ENCODE measurements at regions not wholly inside any gene's neighbourhood (a gene's known extent, or its start where the extent isn't known, plus 50 kb on each side); places are given as distances from the start of the nearest gene placed in this dataset.

- TF ChIP-seq POU2F2 (IDR thresholded peaks at IDR 0.05; ENCODE audit: low read depth, low read length) (no peak), TAF1 (IDR thresholded peaks at IDR 0.05; ENCODE audit: low read depth, low read length) (no peak), PAX5 (IDR thresholded peaks at IDR 0.05; ENCODE audit: insufficient read depth, low read length, severe bottlenecking) (no peak), POLR2AphosphoS5 (IDR thresholded peaks at IDR 0.05; ENCODE audit: low read depth, low read length) (no peak), SPI1 (IDR thresholded peaks at IDR 0.05; ENCODE audit: low read depth, low read length) (no peak)
- FAIRE-seq (no peak), DNase-seq (ENCODE audit: insufficient read length, low spot score) (no peak)
Measured at GRCh38 chr20:40768105-40768504, 79.1 kb upstream of the MAFB start.

- no peak for TF ChIP-seq TAF1 (IDR thresholded peaks at IDR 0.05; ENCODE audit: low read depth, low read length)
- TF ChIP-seq POLR2AphosphoS5 (IDR thresholded peaks at IDR 0.05; ENCODE audit: low read depth, low read length) = no peak
- no peak for TF ChIP-seq SPI1 (IDR thresholded peaks at IDR 0.05; ENCODE audit: low read depth, low read length)
- no peak for TF ChIP-seq PAX5 (IDR thresholded peaks at IDR 0.05; ENCODE audit: insufficient read depth, low read length, severe bottlenecking)
- no peak for TF ChIP-seq POU2F2 (IDR thresholded peaks at IDR 0.05; ENCODE audit: low read depth, low read length)
- no peak for TF ChIP-seq POLR2A (IDR thresholded peaks at IDR 0.05; ENCODE audit: low read depth, low read length)
- FAIRE-seq = no peak
- DNase-seq (ENCODE audit: insufficient read length, low spot score) = no peak
Measured at GRCh38 chr20:40769677-40770285, 80.7 kb upstream of the MAFB start.

- no peak for TF ChIP-seq PAX5 (IDR thresholded peaks at IDR 0.05; ENCODE audit: insufficient read depth, low read length, severe bottlenecking)
- TF ChIP-seq SPI1 (IDR thresholded peaks at IDR 0.05; ENCODE audit: low read depth, low read length) = no peak
- no peak for TF ChIP-seq POLR2A (IDR thresholded peaks at IDR 0.05; ENCODE audit: low read depth, low read length)
- no peak for TF ChIP-seq TAF1 (IDR thresholded peaks at IDR 0.05; ENCODE audit: low read depth, low read length)
- no peak for TF ChIP-seq POLR2AphosphoS5 (IDR thresholded peaks at IDR 0.05; ENCODE audit: low read depth, low read length)
- no peak for TF ChIP-seq POU2F2 (IDR thresholded peaks at IDR 0.05; ENCODE audit: low read depth, low read length)
- FAIRE-seq = no peak
- DNase-seq (ENCODE audit: insufficient read length, low spot score) = no peak
Measured at GRCh38 chr20:40770564-40771307, 81.7 kb upstream of the MAFB start.

- no peak for DNase-seq (ENCODE audit: insufficient read length, low spot score)
- no peak for TF ChIP-seq POU2F2 (IDR thresholded peaks at IDR 0.05; ENCODE audit: low read depth, low read length)
- no peak for TF ChIP-seq POLR2AphosphoS5 (IDR thresholded peaks at IDR 0.05; ENCODE audit: low read depth, low read length)
- no peak for TF ChIP-seq PAX5 (IDR thresholded peaks at IDR 0.05; ENCODE audit: insufficient read depth, low read length, severe bottlenecking)
- no peak for TF ChIP-seq TAF1 (IDR thresholded peaks at IDR 0.05; ENCODE audit: low read depth, low read length)
- TF ChIP-seq SPI1 (IDR thresholded peaks at IDR 0.05; ENCODE audit: low read depth, low read length) = no peak
- no peak for TF ChIP-seq POLR2A (IDR thresholded peaks at IDR 0.05; ENCODE audit: low read depth, low read length)
- FAIRE-seq = no peak
Measured at GRCh38 chr20:40771308-40771610, 82.2 kb upstream of the MAFB start.

GRCh38 chr20:40771848-40772511 lies 82.9 kb upstream of the MAFB start:
- FAIRE-seq (no peak), DNase-seq (ENCODE audit: insufficient read length, low spot score) (no peak)
- TF ChIP-seq PAX5 (IDR thresholded peaks at IDR 0.05; ENCODE audit: insufficient read depth, low read length, severe bottlenecking) (no peak), TAF1 (IDR thresholded peaks at IDR 0.05; ENCODE audit: low read depth, low read length) (no peak), SPI1 (IDR thresholded peaks at IDR 0.05; ENCODE audit: low read depth, low read length) (no peak), POLR2A (IDR thresholded peaks at IDR 0.05; ENCODE audit: low read depth, low read length) (no peak), POLR2AphosphoS5 (IDR thresholded peaks at IDR 0.05; ENCODE audit: low read depth, low read length) (no peak), POU2F2 (IDR thresholded peaks at IDR 0.05; ENCODE audit: low read depth, low read length) (no peak)

- DNase-seq (ENCODE audit: insufficient read length, low spot score) = no peak
- no peak for TF ChIP-seq POLR2AphosphoS5 (IDR thresholded peaks at IDR 0.05; ENCODE audit: low read depth, low read length)
- no peak for TF ChIP-seq TAF1 (IDR thresholded peaks at IDR 0.05; ENCODE audit: low read depth, low read length)
- TF ChIP-seq POLR2A (IDR thresholded peaks at IDR 0.05; ENCODE audit: low read depth, low read length) = no peak
- TF ChIP-seq PAX5 (IDR thresholded peaks at IDR 0.05; ENCODE audit: insufficient read depth, low read length, severe bottlenecking) = no peak
- TF ChIP-seq SPI1 (IDR thresholded peaks at IDR 0.05; ENCODE audit: low read depth, low read length) = no peak
- no peak for TF ChIP-seq POU2F2 (IDR thresholded peaks at IDR 0.05; ENCODE audit: low read depth, low read length)
- no peak for FAIRE-seq
Measured at GRCh38 chr20:40773376-40773775, 84.3 kb upstream of the MAFB start.

- no peak for DNase-seq (ENCODE audit: insufficient read length, low spot score)
- FAIRE-seq = no peak
- TF ChIP-seq POU2F2 (IDR thresholded peaks at IDR 0.05; ENCODE audit: low read depth, low read length) = no peak
- no peak for TF ChIP-seq POLR2AphosphoS5 (IDR thresholded peaks at IDR 0.05; ENCODE audit: low read depth, low read length)
- TF ChIP-seq TAF1 (IDR thresholded peaks at IDR 0.05; ENCODE audit: low read depth, low read length) = no peak
- TF ChIP-seq POLR2A (IDR thresholded peaks at IDR 0.05; ENCODE audit: low read depth, low read length) = no peak
- TF ChIP-seq PAX5 (IDR thresholded peaks at IDR 0.05; ENCODE audit: insufficient read depth, low read length, severe bottlenecking) = no peak
- no peak for TF ChIP-seq SPI1 (IDR thresholded peaks at IDR 0.05; ENCODE audit: low read depth, low read length)
Measured at GRCh38 chr20:40774252-40774651, 85.2 kb upstream of the MAFB start.

GRCh38 chr20:40775561-40776146 lies 86.6 kb upstream of the MAFB start:
- no peak for TF ChIP-seq PAX5 (IDR thresholded peaks at IDR 0.05; ENCODE audit: insufficient read depth, low read length, severe bottlenecking)
- TF ChIP-seq POU2F2 (IDR thresholded peaks at IDR 0.05; ENCODE audit: low read depth, low read length) = no peak
- TF ChIP-seq POLR2A (IDR thresholded peaks at IDR 0.05; ENCODE audit: low read depth, low read length) = no peak
- no peak for TF ChIP-seq TAF1 (IDR thresholded peaks at IDR 0.05; ENCODE audit: low read depth, low read length)
- no peak for TF ChIP-seq POLR2AphosphoS5 (IDR thresholded peaks at IDR 0.05; ENCODE audit: low read depth, low read length)
- no peak for TF ChIP-seq SPI1 (IDR thresholded peaks at IDR 0.05; ENCODE audit: low read depth, low read length)
- FAIRE-seq (no peak), DNase-seq (ENCODE audit: insufficient read length, low spot score) (no peak)
